NOMO-1 treated with DMSO at 0.1 percent for 48 hours (cell line): ENCODE measurements at regions not wholly inside any gene's neighbourhood (a gene's known extent, or its start where the extent isn't known, plus 50 kb on each side); places are given as distances from the start of the nearest gene placed in this dataset.
"Not testable (repeated sequence)": the region's sequence is repeated elsewhere in the genome, so short reads cannot be mapped to it uniquely, and the experiment has no call there.

Source experiments
- DNase-seq: peaks from one replicate; lab custom pipeline; 2025; ENCODE audit not compliant: unreplicated experiment; lab: John Stamatoyannopoulos, UW

- DNase-seq: peak; percentile 76
Measured at GRCh38 chr1:229856009-229856650, 210.9 kb upstream of the GALNT2 start.

GRCh38 chr1:229857585-229857984, 209.5 kb upstream of the GALNT2 start:
- no peak for DNase-seq

GRCh38 chr1:229859026-229859425, 208.0 kb upstream of the GALNT2 start:
- DNase-seq: no peak

GRCh38 chr1:229860926-229861325, 206.1 kb upstream of the GALNT2 start:
- no peak for DNase-seq

DNA sequence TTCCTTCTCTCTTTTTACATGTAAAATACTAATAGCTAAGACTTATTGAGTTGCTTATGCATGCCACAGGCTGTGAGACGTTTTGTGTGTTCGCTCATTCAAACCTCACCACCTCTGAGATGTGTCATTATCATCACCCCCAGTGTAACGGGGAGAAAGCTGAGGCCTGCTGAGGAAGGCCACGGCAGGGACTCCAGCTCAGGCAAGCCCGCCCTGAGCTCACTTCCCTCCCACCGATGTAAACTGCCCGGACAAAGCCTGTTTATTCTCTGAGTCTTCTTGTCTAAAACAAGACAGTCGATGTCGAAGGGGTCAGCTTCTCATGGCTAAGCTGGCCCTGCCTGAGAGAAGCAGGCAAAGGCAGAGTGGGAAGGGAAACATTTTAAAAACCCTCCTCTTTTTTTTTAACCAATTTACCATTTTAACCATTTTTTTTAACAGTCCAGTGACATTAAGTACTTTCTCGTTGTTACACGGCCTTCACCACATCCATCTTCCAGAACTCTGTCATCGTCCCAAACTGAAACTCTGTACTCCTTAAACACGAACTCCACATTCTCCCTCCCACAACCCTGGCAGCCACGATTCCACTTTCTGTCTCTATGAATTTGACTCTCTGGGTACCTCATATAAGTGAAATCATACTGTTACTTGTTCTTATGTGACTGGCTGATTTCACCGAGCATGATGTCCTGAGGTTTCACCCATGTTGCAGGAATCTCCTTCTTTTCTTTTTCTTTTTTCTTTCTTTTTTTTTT, 204.8 kb upstream of the GALNT2 start:
- DNase-seq: no peak

DNA sequence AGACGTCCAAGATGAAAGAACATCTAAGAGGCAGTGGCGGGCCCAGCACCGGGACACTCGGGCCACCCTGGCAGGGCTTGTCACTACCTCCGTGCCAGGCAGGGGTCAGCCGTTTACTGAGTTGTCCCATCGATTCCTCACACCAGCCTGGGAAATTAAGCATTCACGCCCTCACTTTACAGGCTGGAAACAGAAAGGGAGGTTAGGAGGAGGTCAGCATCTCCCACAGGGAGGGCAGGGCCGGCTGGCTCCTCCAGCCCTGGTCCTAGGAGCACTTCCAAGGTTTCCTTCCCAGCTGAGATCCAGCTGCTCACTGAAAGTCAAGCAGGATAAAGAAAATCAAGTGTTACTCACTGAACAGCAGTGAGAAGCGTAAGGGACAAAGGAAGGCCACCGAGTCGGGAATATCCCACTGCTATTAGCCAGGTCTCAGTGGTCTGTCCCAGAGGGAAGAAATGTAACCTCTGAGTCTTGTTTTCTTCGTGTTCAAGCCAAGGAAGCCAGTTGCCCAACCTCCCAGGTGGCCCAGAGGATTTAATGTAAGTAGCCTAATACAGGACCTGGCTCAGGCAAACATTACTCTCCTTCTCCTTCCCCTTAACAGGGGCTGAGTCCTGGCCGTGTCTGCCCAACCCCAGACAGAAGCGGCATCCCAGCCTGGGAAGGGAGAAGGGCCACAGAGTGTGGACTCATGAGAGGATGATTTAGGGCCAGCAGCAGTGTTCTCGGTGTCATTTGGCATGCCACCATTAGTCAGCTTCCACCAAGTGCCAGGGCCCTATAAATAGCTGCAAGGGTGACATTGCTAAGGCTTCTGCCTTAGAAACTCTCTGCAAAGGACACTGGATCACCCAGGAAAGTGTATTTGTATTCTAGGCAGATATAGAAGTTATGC, 203.1 kb upstream of the GALNT2 start:
- DNase-seq: no peak

DNA sequence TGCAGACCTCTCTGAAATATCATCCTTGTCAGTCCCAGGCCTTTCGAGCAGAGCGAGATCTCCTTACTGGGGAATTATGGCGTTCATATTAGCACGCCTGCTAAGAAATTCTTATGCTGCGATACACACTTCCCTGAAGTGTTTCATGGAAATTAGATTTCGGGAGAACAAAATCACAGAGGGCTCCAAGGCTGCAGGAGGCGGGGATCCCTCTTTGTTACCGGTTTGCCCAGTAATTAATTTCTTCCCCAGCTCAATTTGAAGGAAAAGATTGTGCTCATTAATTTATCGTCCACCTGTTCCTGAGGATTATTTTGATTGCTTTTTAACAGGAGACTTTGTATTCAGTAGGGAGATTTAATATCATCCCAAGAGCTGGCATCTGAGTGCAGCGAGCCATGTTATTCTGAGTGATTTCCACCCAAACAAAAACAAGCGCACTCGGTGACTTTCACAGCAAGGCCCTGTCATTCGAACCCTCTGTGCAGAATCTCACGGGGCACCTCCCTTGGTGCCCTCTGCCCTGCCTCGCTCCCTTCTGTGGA, 202.3 kb upstream of the GALNT2 start:
- DNase-seq: no peak

GRCh38 chr1:229865321-229865720, 201.7 kb upstream of the GALNT2 start:
- DNase-seq: not testable (repeated sequence)

DNA sequence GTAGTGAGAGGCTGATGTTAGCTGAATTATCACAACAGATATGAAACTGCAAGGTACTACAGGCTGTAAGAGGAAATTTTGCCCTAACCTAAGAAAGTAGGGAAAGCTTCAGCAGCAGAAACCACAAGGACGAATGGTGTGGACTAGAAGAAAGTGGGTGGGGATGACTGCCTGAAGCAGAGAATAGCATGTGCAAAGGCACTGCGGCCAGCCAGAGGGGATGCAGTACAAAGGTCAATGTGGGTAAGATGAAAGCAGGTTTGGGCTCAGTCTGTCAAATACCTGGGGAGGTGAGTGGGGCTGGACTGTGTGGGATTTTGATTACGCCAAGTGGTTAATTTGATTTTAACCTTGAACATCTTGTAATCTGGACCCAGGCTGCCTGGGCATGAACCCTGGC, 199.3 kb upstream of the GALNT2 start:
- no peak for DNase-seq

GRCh38 chr1:229869240-229869639, 197.8 kb upstream of the GALNT2 start:
- DNase-seq: no peak

GRCh38 chr1:229869687-229870086, 197.4 kb upstream of the GALNT2 start:
- no peak for DNase-seq

GRCh38 chr1:229870381-229870780, 196.7 kb upstream of the GALNT2 start:
- no peak for DNase-seq

- DNase-seq: no peak
Measured at GRCh38 chr1:229871078-229871676, 195.9 kb upstream of the GALNT2 start.

DNA sequence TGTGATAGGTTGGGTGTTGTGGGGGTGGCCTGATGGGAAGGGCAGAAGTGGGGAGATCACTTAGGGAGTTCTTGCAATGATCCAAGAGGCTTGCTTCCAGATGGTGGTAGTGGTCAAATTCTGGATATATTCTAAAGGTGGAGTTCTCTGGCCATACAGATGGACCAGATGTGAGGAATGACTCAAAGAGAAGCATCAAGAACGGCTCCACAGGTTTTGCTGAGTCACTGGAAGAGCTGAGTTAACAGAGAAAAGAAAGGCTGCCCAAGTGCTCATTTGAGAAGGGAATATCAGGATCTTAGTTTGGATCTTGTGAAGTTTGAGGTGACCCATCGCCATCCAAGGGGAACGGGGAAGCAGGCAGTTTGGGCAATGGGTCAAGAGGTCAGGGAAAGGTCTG, 192.9 kb upstream of the GALNT2 start:
- no peak for DNase-seq

- DNase-seq: no peak
Measured at GRCh38 chr1:229874609-229875008, 192.4 kb upstream of the GALNT2 start.

DNA sequence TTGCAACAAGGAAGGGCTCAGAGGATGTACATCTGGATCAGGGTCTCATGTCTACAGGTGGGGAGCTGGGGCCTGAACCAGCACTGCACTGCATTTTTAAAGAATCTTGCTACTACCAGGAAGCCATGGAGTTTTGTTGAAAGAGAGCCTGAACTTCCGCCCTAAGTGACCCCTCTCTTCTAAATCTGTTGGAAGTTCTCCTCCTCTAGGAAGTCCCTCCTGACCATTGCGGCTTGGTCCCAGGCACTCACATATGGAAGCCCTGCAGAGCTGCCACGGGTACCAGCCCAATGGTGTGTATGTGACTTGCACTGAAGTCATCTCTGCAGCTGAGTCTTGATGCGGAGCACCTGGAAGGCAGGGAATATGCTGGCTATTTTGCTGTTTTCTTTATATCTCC, 192.0 kb upstream of the GALNT2 start:
- DNase-seq: no peak

- DNase-seq: no peak
Measured at GRCh38 chr1:229879746-229880145, 187.3 kb upstream of the GALNT2 start.

DNA sequence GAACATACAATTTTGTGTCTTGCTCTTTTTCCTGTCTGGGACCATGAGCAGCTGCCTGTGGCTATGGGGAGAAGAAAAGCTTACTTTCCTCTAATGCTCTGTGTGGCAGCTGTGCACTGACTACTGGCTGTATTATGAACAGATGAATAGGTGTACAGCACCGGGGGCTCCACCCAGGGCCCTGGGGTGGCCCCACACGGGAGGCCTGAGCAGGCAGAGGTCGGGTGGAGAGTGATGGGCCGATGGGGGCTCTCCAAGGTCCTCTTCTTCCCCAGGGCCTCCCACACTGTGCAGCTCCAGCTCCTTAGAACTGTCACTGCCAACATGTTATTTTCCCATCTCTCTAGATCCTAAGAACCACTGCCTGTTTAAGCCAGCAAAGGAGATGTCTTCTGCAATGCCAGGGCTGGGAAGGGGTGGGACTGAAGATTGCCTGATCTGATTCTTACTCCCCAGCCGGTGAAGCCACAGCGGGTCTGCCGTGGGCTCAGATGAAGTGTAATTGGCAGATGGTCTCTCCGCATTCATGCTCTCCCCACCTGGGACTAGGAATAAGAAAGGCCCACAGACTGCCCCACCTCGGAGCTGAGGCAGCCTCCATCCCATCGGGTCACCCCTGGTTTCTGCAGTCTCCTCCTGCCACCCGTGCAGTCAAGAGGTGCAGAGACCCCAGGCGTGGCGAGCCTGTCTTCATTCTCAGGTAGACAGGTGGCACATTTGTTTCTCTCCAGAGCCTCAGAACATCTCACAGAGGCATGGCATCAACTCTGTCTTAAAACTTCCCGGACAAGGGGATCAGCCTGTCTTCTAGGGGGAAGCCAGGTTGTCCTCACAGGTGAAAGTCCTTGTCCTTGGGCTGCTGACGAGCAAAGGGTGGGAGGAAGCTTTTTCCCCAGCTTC, 186.5 kb upstream of the GALNT2 start:
- DNase-seq: no peak

DNA sequence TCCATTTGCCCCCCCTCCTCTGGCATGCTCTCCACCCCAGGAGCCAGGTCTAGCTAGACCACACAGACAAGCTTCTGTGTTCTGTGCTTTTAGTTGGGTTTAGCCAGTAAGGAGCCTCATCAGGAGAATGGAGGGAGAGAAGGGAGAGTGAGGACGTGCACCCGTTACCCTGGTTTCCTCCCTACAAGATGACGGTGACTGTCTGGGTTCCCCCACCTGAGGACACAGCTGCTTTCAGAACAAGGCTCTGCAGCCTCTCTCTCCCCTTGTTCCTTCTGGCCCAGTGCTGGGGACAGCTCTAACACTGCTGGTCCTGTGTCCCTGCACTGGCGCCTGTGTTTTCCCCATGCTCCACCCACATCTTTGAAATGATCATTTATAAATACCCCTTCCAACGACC, 184.4 kb upstream of the GALNT2 start:
- no peak for DNase-seq
